Chondrocyte (in vitro differentiated cells): ENCODE measurements at regions not wholly inside any gene's neighbourhood (a gene's known extent, or its start where the extent isn't known, plus 50 kb on each side); places are given as distances from the start of the nearest gene placed in this dataset.

ENCODE experiments used
- DNase-seq: peaks from one replicate; pipeline ENCODE4 v3.0.0; 2021; ENCODE audit warnings: mixed read lengths, low spot score
- H3K27ac Mint-ChIP-seq: one replicate; pipeline ENCODE4 v1.8.0; 2021; ENCODE audit warnings: mild to moderate bottlenecking, moderate library complexity, mixed read lengths; ENCODE audit not compliant: unreplicated experiment
- H3K27me3 Mint-ChIP-seq: 2 replicates; pipeline ENCODE4 v1.8.0; 2021; ENCODE audit warnings: low read depth, mixed read lengths
- H3K36me3 Mint-ChIP-seq: 2 replicates; pipeline ENCODE4 v1.8.0; 2021; ENCODE audit warnings: low read depth, mixed read lengths
- H3K4me1 Mint-ChIP-seq: 2 replicates; pipeline ENCODE4 v1.8.0; 2021; ENCODE audit warnings: low read depth, mild to moderate bottlenecking, mixed read lengths
- H3K4me3 Mint-ChIP-seq: one replicate; pipeline ENCODE4 v1.8.0; 2021; ENCODE audit warnings: mild to moderate bottlenecking, moderate library complexity, mixed read lengths; ENCODE audit not compliant: unreplicated experiment
- H3K9me3 Mint-ChIP-seq: 2 replicates; pipeline ENCODE4 v1.8.0; 2021; ENCODE audit warnings: low read depth, mixed read lengths
- CTCF ChIP-seq: fragments of 200-600 bp; sonication (generic); IDR thresholded peaks from 2 replicates; pipeline ENCODE4 v1.5.0; 2021; ENCODE audit warnings: antibody characterized with exemption, mild to moderate bottlenecking, moderate library complexity

- no peak overlapping the region for H3K27ac Mint-ChIP-seq
- no peak for DNase-seq
- H3K9me3 Mint-ChIP-seq, result no peaks in the 10 kb centered on the region
- TF ChIP-seq CTCF, result no peak
- peaks cover 2% of the 10 kb centered on the region for H3K36me3 Mint-ChIP-seq
- H3K4me1 Mint-ChIP-seq, result peaks cover 9% of the 10 kb centered on the region
- peaks cover 44% of the 10 kb centered on the region for H3K27me3 Mint-ChIP-seq
- H3K4me3 Mint-ChIP-seq, result no peak overlapping the region
Observed at GRCh38 chr2:16037808-16038457, 97.6 kb downstream of the MYCN start.

GRCh38 chr2:16036951-16037350 lies 96.6 kb downstream of the MYCN start:
- Mint-ChIP-seq H3K4me1 (peaks cover 9% of the 10 kb centered on the region), H3K27ac (no peak overlapping the region), H3K27me3 (peaks cover 43% of the 10 kb centered on the region), H3K4me3 (no peak overlapping the region), H3K9me3 (no peaks in the 10 kb centered on the region), H3K36me3 (peaks cover 2% of the 10 kb centered on the region)
- TF ChIP-seq CTCF, result no peak
- DNase-seq, result no peak

- Mint-ChIP-seq H3K27ac (no peak overlapping the region), H3K9me3 (no peaks in the 10 kb centered on the region), H3K36me3 (no peaks in the 10 kb centered on the region), H3K27me3 (peaks cover 45% of the 10 kb centered on the region), H3K4me3 (no peak overlapping the region), H3K4me1 (peaks cover 9% of the 10 kb centered on the region)
- no peak for TF ChIP-seq CTCF
- DNase-seq, result no peak
Observed at GRCh38 chr2:16035747-16036745, 95.7 kb downstream of the MYCN start.

GRCh38 chr2:16034975-16035746 lies 94.8 kb downstream of the MYCN start:
- DNase-seq, result no peak
- Mint-ChIP-seq H3K4me3 (no peak overlapping the region), H3K4me1 (peaks cover 9% of the 10 kb centered on the region), H3K27me3 (peaks cover 42% of the 10 kb centered on the region), H3K27ac (no peak overlapping the region), H3K36me3 (no peaks in the 10 kb centered on the region), H3K9me3 (no peaks in the 10 kb centered on the region)
- TF ChIP-seq CTCF, result no peak
